ENCODE measurements at regions not wholly inside any gene's neighbourhood (a gene's known extent, or its start where the extent isn't known, plus 50 kb on each side); places are given as distances from the start of the nearest gene placed in this dataset.

DNA sequence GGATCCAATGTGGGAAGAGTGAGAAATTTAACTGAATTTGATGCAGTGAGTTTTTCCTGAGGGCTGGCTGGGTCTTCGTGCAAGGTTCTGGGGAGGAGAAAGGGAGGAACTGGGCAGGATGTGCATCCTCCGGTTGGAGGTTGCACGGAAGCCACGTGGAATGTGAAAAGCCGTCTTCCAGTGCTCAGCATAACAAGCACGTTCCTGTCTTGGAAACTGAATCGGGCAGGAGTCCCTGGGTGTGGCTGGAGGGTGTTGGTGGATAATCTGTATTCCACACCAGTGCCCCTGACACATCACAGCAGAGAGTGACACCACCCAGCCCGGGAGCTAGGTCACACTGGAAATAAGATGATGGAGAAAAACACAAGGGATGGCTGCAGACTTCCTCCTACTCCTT is 154.3 kb downstream of the C5orf15 start:
- no peak for TF ChIP-seq POLR2A (IDR thresholded peaks at IDR 0.05)
- no peak for TF ChIP-seq CTCF (IDR thresholded peaks at IDR 0.05)

All from adrenal gland (tissue), 5 donors.